Thoracic aorta (tissue), 2 donors: ENCODE measurements at regions not wholly inside any gene's neighbourhood (a gene's known extent, or its start where the extent isn't known, plus 50 kb on each side); places are given as distances from the start of the nearest gene placed in this dataset.

ENCODE experiments used
- ATAC-seq: fragments of 150-250 bp; one replicate; pipeline ENCODE4 v1.8.0; 2017; ENCODE audit warnings: low read depth; ENCODE audit not compliant: insufficient number of reproducible peaks, low FRiP score
- DNase-seq: peaks from one replicate; pipeline ENCODE4 v3.0.0-alpha.2; 2020; ENCODE audit warnings: low spot score
- H3K27ac ChIP-seq, 2 donors: fragments of 200-600 bp; sonication (generic); 1 replicate in 1 of 2; 2 replicates in 1 of 2; pipeline ENCODE4 v1.5.1; 2016; ENCODE audit warnings: mild to moderate bottlenecking in 2 of 2, moderate library complexity in 2 of 2
- H3K27me3 ChIP-seq: fragments of 200-600 bp; sonication (generic); replicated peaks from 2 replicates; pipeline ENCODE4 v1.6.0; 2016; ENCODE audit warnings: mild to moderate bottlenecking; ENCODE audit not compliant: insufficient read depth
- H3K36me3 ChIP-seq: fragments of 200-600 bp; sonication (generic); one replicate; pipeline ENCODE4 v1.5.1; 2016
- H3K4me1 ChIP-seq, 2 donors: fragments of 200-600 bp; sonication (generic); 1 replicate in 1 of 2; 2 replicates in 1 of 2; pipeline versions ENCODE4 v1.5.1 to v1.6.0; 2016; ENCODE audit warnings: low read depth in 2 of 2, mild to moderate bottlenecking in 1 of 2; ENCODE audit not compliant: control insufficient read depth in 1 of 2
- H3K4me3 ChIP-seq: fragments of 200-600 bp; sonication (generic); 2 replicates; pipeline ENCODE4 v1.5.1; 2016; ENCODE audit warnings: mild to moderate bottlenecking
- H3K9me3 ChIP-seq: fragments of 200-600 bp; sonication (generic); 2 replicates; pipeline ENCODE4 v1.5.1; 2016
- CTCF ChIP-seq: fragments of 200-600 bp; sonication (generic); IDR thresholded peaks from one replicate; pipeline ENCODE4 v1.5.1; 2019; ENCODE audit warnings: antibody characterized with exemption

- ATAC-seq (no peak), DNase-seq (no peak)
- Histone ChIP-seq H3K4me1 (no peaks in the 10 kb centered on the region), H3K4me3 (no peak overlapping the region), H3K36me3 (no peaks in the 10 kb centered on the region), H3K27me3 (no peaks in the 10 kb centered on the region), H3K27ac (no peak overlapping the region), H3K9me3 (no peaks in the 10 kb centered on the region)
- TF ChIP-seq CTCF, result no peak
Measured at GRCh38 chr5:152329761-152330283, 75.3 kb downstream of the NMUR2 start.

- DNase-seq (no peak), ATAC-seq (no peak)
- no peak overlapping the region for H3K4me3 ChIP-seq
- no peaks in the 10 kb centered on the region for H3K4me1 ChIP-seq
- H3K27me3 ChIP-seq, result no peaks in the 10 kb centered on the region
- H3K9me3 ChIP-seq, result no peaks in the 10 kb centered on the region
- no peaks in the 10 kb centered on the region for H3K36me3 ChIP-seq
- TF ChIP-seq CTCF, result no peak
- no peak overlapping the region for H3K27ac ChIP-seq
Measured at GRCh38 chr5:152329207-152329606, 75.9 kb downstream of the NMUR2 start.

GRCh38 chr5:152315942-152316341 lies 89.1 kb downstream of the NMUR2 start:
- H3K4me1 ChIP-seq, result no peaks in the 10 kb centered on the region
- ATAC-seq, result no peak

GRCh38 chr5:152314196-152314829 lies 90.8 kb downstream of the NMUR2 start:
- no peaks in the 10 kb centered on the region for H3K27me3 ChIP-seq
- no peak for ATAC-seq
- DNase-seq, result no peak
- no peaks in the 10 kb centered on the region for H3K36me3 ChIP-seq
- H3K4me1 ChIP-seq, result no peaks in the 10 kb centered on the region
- no peaks in the 10 kb centered on the region for H3K9me3 ChIP-seq
- no peak overlapping the region for H3K27ac ChIP-seq
- no peak overlapping the region for H3K4me3 ChIP-seq
- TF ChIP-seq CTCF, result no peak

More at GRCh38 chr5:152315942-152316341, 89.1 kb downstream of the NMUR2 start:
- Histone ChIP-seq H3K36me3 (no peaks in the 10 kb centered on the region), H3K27me3 (no peaks in the 10 kb centered on the region), H3K27ac (no peak overlapping the region), H3K9me3 (no peaks in the 10 kb centered on the region), H3K4me3 (no peak overlapping the region)
- no peak for DNase-seq
- TF ChIP-seq CTCF, result no peak

GRCh38 chr5:152309926-152310450 lies 95.1 kb downstream of the NMUR2 start:
- DNase-seq, result no peak
- no peak overlapping the region for H3K27ac ChIP-seq
- H3K36me3 ChIP-seq, result no peaks in the 10 kb centered on the region

More at GRCh38 chr5:152309926-152310450, 95.1 kb downstream of the NMUR2 start:
- Histone ChIP-seq H3K4me3 (no peak overlapping the region), H3K4me1 (no peaks in the 10 kb centered on the region), H3K27me3 (no peaks in the 10 kb centered on the region), H3K9me3 (no peaks in the 10 kb centered on the region)
- no peak for ATAC-seq
- no peak for TF ChIP-seq CTCF
